Frontal cortex (tissue), 3 donors: ENCODE measurements at regions not wholly inside any gene's neighbourhood (a gene's known extent, or its start where the extent isn't known, plus 50 kb on each side); places are given as distances from the start of the nearest gene placed in this dataset.
"Not testable (repeated sequence)": the region's sequence is repeated elsewhere in the genome, so short reads cannot be mapped to it uniquely, and the experiment has no call there.

Experiments used
- DNase-seq, 2 donors: peaks; one replicate each; pipeline ENCODE4 v3.0.0; 2012; ENCODE audit warnings: low spot score in 2 of 2
- FAIRE-seq: peaks from 2 replicates; lab custom pipeline; 2012; peaks lifted over from hg19 to GRCh38; lab: Jason Lieb, UNC
- donor health status: control.
- donor health status: control.
- donor health status: control.

DNA sequence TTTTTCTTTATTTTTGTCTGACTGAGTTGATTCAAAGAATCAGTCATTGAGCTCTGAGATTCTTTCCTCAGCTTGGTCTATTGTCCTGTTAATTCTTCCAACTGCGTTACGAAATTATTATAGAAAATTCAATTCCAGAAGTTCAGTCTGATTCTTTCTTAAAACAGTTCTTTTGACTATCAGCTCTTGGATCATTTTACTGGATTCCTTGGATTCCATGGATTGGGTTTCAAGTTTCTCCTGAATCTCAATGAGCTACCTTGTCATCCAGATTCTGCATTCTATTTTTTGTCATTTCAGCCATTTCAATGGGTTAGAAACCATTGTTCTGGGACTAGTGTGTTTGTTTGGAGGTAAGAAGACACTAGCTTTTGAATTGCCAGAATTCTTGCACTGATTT lies 169.3 kb downstream of the PCDH20 start:
- DNase-seq (no peak), FAIRE-seq (no peak)

DNA sequence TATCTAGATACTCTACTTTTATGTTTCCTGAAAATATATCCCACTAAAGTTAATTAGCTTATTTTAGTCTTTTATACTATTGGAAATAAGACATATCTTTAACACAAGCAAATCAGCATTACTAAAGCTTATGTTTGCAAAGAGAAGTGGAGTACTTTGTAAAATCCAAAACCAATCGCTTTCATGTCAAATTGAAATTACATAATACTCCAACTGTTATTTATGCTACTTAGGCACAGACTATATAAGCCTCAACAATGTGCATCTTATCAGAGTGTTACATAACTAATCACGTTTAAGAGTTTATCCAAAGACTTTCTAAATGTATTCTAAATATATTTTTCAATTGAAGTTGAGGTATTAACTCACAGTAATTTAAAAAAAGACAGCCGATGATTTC lies 200.0 kb downstream of the PCDH20 start:
- DNase-seq (no peak), FAIRE-seq (no peak)

DNA sequence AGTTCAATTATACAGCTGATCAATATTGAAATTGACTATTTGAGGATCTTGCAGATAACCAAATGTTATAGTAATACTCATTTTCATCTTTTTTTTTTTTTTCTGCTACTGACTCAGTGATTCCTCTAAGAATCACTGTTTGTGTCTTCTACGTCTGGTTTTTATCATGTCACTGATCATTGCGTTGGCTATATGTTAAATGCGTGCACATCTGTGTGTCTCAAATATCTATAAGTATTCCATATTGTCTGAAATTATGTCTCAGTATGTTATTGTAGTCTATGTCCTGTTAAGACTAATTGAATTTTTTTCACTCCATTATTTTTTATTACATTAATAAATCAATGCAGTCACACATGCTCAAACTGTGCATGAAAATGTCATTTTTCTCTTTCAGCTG lies 200.5 kb downstream of the PCDH20 start:
- FAIRE-seq: no peak
- DNase-seq: no peak

DNA sequence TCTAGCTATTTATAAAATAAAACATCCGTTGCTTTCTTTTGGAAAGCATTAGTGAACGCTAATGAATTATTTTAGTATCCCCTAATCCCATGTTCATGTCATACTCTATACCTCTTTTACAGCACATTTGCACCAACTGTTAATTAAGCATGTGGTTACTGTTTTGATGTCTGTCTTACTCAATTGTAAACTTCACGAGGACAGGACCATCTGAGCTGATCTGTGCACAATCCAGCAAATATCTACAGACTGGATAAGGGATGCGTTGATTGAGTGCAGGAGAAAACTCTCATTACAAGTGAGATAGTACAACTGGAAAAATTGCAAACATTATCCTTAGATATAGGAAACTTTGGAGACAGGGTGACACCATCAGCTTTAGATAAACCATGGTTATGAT lies 201.1 kb downstream of the PCDH20 start:
- no peak for DNase-seq
- no peak for FAIRE-seq

DNA sequence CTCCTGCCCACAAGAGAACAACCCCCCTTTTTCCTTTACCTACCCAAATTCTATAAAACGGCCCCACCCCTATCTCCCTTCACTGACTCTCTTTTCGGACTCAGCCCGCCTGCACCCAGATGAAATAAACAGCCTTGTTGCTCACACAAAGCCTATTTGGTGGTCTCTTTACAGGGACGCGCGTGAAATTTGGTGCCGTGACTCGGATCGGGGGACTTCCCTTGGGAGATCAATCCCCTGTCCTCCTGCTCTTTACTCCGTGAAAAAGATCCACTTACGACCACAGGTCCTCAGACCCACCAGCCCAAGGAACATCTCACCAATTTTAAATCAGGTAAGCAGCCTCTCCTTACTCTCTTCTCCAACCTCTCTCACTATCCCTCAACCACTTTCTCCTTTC lies 209.8 kb downstream of the PCDH20 start:
- not testable (repeated sequence) for DNase-seq, FAIRE-seq

DNA sequence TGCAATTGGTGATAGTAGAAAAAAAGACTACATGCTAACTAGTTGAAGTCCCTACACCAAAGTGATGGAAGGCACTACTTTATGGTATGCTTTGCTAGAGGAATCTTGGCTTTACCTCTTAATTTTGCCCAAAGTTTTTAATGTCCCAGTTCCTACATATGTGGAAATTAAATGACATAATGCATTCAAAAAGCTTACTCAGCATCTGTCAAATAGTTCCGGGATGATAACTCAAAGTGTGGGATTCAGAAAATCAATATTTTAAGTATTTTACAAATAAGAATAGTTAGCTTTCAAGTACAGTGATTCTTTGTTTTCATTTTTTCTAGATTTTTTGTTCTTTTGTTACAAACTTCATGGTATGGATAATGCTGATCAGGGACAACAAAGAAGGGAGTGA lies 211.6 kb downstream of the PCDH20 start:
- FAIRE-seq: no peak
- no peak for DNase-seq

DNA sequence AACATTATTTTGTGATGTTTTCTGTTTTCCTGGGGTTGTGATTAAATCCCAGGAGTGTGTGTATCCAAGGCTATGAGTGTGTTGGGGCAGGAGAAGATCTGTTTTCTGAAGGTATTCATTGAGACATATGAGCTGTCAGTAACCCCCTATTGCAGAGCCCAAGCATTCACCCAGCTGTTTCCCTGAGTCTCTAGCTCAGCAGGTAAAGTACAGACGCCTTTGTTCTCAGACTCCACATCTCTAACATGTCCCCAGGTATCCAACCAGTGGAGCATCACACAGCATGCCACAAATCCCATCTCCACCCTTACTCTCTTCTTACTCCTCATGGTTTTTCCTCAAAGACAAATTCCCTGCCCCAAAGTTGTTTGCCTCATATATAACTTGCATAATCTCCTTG lies 213.6 kb downstream of the PCDH20 start:
- DNase-seq: no peak
- no peak for FAIRE-seq

DNA sequence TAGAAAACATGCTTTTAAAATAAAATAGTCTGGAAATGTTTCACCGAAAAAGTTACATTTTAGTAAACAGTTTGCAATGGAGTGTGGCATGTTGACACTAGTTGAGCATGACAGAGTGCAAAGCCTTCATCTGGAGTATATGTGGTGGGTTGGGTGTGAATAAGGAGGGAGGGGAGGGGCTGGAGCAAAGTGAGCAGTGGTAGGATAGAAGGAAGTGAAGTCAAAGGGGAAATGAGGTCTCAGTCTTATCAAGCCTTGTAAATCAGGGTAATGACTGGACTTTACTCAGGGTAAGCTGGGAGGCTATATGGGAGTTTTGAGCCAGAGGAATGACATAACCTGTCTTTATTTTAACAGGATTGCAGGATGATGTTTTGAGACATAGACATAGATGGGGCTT lies 222.8 kb downstream of the PCDH20 start:
- FAIRE-seq (no peak), DNase-seq (no peak)

DNA sequence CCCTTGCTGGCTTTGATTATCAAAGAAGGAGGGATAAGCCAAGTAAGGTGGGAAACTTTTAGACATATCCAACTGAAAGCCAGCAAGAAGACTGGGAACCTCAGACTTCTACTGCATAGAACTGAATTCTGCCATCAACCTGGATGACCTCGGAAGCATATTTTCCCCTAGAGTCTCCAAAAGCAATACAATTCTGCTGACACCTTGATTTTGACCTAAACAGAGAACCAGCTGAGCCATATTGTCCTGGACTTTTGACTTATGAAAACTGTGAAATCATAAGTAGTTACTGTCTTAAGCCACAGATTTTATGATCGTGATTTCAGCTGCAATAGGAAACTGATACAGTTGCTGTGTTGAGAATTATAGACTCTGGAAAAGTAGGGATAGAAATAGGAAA lies 227.6 kb downstream of the PCDH20 start:
- DNase-seq (no peak), FAIRE-seq (no peak)

DNA sequence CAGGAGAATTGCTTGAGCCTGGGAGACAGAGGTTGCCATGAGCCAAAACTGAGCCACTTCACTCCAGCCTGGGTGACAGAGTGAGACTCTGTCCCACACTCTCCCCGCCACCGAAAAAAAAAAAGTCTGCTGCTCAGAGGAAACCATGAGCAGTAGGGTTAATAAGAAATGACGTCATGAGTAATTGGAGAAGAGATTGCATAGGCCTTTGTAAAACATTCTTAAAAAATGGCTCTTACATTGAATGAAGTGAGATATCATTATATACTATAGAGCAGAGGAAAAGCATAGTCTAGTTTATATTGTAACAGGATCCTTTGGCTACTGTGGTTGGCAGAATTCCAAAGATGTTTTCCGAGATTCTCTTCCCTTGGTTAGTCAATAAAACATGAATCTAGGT lies 228.2 kb downstream of the PCDH20 start:
- DNase-seq (no peak), FAIRE-seq (no peak)

DNA sequence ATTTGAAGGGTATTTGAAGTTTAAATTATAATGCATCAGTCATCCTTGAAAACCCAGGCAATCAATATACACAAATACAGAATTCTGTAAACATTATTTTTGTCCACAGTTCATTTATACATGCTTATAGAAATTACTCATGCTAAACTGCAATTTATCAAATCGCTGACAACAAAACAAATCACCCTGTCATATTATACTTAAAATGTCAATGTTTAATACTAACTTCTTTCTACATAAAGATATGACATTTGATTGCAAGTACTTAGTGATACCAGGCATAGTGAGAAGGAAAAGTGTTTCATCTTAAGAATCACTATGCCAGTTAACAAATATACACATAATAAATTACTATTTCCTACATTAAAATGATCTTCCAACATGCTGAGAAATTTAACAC lies 232.0 kb downstream of the PCDH20 start:
- DNase-seq (no peak), FAIRE-seq (no peak)

DNA sequence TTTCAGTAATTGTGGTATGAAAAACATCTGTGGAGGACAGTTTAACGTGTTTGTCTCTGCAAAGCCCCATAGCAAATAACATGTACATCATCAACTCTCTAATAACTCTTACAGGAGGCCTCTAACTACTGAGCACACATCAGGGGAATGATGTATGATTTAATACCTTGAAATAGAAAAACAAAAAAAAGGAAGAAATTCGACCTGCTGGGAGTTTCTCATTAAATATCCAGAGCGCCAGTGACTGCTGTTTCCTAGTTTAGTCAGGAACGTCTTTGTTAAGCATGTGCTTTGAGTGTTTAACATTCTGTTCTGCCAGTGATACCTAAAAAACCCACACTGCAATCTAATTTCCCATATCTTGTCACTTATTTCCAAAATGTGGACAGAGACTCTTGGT lies 235.4 kb downstream of the PCDH20 start:
- DNase-seq (no peak), FAIRE-seq (no peak)

DNA sequence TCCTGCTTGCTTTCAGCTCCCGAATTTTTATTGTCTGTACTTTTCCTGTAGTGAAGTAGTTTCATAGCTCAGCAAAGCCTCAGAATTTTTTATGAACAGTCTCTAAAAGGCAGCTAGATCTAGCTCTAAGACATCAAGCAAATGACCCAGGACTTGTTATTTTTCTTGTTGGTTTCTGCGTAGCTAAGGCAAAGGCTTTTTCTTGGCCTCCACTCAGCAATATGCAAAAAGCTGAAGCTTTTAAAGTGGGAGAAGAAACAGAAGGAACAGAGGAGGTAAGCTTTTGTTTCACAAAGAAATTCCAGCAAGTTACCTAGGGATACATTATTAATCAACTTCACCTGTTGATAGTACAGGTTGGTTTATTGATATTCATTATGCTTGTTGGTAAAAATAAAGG lies 235.9 kb downstream of the PCDH20 start:
- FAIRE-seq: no peak
- DNase-seq: no peak

DNA sequence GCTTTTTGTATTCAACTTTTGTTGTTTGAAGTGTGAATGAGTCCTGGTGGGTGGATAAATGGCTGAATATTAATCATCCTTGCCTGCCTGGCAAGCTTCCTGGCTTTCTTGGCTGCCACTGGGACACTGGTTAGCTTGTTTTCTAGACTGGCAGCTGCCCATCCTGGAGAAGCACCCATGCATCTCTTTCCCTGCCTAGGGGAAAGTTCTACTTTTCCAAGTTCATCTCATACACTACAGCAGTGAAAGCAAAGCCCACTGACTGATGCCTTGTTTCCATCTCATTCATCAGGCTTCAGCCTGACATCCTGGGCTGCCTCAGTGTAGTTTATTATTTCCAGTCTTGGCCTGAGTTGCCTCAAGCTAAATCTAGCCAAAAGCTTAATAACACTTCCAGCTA lies 244.8 kb downstream of the PCDH20 start:
- no peak for FAIRE-seq
- peak in 1 of 2 donors; percentile 2 for DNase-seq

DNA sequence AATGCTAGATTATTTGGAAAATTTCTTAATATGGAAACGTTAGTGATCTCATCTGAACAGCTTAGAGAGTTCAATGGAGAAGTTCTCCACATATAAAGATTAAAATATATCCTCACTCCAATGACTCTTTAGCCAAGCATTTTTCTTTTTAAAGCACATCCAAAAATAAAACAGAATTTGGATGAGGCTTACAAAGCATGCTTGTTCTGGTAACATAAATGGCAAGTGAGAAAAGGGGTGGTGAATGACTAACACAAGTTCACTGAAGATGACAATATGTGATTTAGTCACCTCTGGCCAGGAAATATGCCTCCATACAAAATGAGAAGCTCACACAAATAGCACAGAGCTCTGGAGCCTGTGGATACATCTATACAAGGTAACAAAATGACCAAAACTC lies 253.0 kb downstream of the PCDH20 start:
- DNase-seq (no peak), FAIRE-seq (no peak)

DNA sequence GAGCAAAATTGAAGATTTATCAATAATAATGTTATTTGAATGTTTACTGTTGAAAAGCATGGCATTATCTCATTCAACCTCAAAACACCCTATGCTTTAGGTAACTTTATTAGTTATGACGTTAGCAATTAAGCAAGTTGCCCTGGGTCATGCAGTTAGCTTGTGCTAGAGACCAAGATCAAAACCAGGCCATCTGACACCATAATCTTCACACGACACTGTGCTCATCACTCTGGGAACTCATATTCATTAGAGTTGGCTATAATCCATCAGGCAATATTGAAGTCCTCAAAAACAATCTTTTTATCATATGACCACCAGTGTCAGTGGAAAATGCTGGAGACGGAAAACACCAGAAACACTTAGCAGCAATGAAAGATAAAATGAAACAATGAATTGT lies 253.5 kb downstream of the PCDH20 start:
- FAIRE-seq: no peak
- no peak for DNase-seq

DNA sequence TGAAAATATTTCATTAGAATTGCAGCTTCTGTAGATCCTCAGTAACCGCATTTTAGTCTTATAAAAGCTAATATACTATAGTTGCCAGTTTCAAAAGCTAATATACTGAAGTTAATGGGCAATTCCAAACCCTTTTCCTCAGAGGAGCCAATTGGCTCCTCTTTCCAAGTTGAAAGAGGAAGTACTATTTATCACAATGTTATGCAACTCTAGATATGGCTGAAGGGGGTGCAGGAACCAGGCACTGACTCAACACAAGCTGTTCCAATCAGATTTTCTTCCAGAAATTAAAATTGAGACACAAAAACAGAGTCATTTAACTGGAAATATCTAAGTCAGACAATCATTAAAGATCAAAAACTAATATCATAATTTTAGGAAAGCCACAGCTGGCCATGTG lies 258.9 kb downstream of the PCDH20 start:
- DNase-seq (no peak), FAIRE-seq (no peak)

DNA sequence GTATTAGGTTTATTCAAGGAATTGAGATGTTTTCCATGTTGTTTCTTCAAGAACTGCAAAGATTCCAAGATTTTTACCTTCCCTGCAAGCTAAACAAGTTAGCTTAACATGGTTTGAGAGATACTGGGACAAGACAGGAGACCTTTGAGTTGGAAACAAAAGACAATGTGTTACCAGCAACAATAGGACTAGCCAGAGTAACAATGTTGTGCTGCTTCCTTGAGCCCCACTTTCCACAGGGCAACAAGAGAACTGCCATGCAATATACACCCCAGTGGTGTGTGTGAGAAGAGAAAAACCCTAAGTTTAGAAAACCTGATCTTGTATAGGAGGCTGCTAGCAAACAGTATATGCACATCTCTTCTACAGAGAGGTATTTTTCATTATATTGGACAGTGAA lies 264.6 kb downstream of the PCDH20 start:
- FAIRE-seq: no peak
- no peak for DNase-seq

DNA sequence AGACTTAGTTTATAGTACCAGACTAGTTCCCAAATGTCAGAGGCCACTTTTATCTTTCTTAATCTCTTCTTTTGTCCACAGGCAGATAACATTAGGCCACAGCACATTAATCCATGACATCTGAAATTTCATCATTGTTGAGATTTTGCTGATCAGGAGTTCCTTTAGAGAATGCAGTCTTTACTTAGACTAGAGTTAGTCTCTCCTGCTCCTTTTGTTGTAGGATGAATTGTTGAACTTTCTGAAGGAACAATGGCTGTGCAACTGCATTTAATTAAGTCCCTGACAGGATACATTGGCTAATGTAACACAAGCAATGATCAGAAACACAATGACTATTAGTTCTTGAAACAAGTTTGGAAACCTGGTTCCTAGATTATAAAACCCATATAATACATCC lies 266.3 kb downstream of the PCDH20 start:
- DNase-seq (no peak), FAIRE-seq (no peak)

DNA sequence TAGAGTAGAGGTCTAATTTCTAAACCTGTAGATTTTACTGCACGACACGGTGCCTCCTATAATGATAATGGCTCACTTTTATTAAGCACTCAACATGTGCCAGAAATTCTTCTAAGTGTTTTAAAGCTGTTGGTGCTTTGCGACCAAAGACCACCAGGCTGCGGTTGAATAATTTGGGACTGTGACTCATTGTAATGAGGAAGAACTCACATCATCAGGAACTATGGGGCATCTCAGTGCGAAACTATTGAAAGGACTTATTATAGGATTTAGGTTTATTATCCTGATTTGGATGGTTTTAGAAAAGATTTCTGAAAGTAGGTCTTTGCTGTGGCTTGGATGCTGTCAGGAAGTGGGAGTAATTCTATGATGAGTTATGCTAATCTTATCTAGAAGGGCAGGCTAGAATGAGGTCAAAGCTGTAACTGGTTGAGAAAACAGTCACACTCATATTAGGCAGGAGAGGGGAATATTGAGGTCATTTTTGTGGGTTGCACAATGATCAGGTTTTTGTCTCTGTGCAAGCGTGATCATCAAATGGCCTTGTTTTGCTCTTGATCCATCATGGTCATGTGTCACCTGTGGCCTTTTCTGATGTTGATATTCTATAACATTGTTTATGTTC lies 266.8 kb downstream of the PCDH20 start:
- DNase-seq (no peak), FAIRE-seq (no peak)

DNA sequence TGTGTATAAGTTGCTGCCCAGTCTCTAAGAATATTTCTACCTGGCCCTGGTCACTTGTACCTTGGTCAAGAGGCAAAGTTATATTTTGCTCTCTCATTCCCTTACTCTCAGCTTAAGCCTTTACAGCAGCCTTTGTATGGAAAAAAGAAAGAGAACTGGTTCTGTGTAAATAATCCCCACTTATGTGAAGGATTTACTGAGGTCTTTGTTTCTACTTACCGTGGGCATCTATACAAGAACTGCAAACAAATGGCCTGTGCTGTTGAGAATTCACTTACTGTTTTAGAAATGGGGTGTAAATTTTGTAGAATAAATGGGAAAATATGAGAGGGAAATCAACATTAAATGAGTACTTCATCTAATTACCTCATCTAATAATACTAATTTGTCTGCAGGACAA lies 267.4 kb downstream of the PCDH20 start:
- FAIRE-seq: no peak
- DNase-seq: no peak

DNA sequence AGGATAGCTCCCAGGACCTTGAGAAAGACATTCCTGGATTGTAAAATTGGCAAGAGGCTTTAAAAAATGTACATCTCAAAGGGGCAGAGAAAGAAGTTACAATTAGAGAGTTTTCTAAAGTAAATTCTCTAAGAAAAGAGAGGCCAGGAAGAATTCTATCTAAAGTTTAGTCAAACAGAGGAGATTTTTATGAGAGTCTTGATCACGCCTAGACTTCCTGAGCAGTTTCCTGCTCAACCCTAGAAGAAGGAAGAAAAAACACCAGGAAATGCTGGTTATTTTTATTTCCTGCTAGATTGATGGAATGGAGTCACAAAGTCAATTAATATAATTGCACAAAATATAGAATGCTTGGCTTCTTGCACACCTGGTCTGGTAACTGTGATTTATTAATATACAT lies 269.1 kb downstream of the PCDH20 start:
- DNase-seq: no peak
- no peak for FAIRE-seq

DNA sequence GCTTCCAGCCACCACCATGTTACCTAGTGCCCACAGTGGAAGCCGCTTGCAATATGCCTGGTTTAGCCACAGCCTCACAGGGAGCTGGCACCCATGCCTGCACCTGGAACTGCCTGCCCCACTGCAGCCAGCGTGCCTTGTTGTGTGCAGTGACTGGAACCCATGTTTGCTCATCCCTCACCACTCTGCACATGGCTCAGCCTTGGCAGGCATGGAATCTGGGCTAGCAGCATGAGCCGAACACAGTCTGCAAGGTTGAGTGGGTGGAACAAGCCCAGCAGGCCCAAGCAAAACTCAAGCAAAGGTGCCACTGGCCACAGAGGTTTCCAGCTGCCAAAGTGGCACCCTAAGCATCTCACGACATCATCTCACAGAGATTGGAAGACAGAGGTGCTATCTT lies 269.5 kb downstream of the PCDH20 start:
- FAIRE-seq (no peak), DNase-seq (no peak)
